HCT116 (cell line): ENCODE measurements at regions not wholly inside any gene's neighbourhood (a gene's known extent, or its start where the extent isn't known, plus 50 kb on each side); places are given as distances from the start of the nearest gene placed in this dataset.

ENCODE experiments used
- EZH2 ChIP-seq: fragments of 200-600 bp; sonication (generic); IDR thresholded peaks from 2 replicates; pipeline ENCODE4 v1.6.1; 2017; ENCODE audit warnings: antibody characterized with exemption, mixed run types
- POLR2A ChIP-seq: IDR thresholded peaks from 2 replicates; pipeline ENCODE4 v1.7.0; 2011; ENCODE audit warnings: borderline replicate concordance; ENCODE audit not compliant: insufficient read depth, insufficient read length; ENCODE audit errors: extremely low read depth
- TF ChIP-seq, protein P1 (sequence below), 3 experiments: fragments of 200-600 bp in 1 of 3; sonication (generic) in 1 of 3; IDR thresholded peaks in 2 of 3; conservative IDR thresholded peaks in 1 of 3; 2 replicates each; pipeline ENCODE4 v1.5.1; 2012 to 2017; ENCODE audit warnings: low read depth in 2 of 3, low read length in 2 of 3, antibody characterized with exemption in 1 of 3, borderline replicate concordance in 1 of 3, control low read depth in 1 of 3, mild to moderate bottlenecking in 1 of 3, mixed read lengths in 1 of 3, mixed run types in 1 of 3, moderate library complexity in 1 of 3; ENCODE audit not compliant: insufficient read depth in 1 of 3

DNA sequence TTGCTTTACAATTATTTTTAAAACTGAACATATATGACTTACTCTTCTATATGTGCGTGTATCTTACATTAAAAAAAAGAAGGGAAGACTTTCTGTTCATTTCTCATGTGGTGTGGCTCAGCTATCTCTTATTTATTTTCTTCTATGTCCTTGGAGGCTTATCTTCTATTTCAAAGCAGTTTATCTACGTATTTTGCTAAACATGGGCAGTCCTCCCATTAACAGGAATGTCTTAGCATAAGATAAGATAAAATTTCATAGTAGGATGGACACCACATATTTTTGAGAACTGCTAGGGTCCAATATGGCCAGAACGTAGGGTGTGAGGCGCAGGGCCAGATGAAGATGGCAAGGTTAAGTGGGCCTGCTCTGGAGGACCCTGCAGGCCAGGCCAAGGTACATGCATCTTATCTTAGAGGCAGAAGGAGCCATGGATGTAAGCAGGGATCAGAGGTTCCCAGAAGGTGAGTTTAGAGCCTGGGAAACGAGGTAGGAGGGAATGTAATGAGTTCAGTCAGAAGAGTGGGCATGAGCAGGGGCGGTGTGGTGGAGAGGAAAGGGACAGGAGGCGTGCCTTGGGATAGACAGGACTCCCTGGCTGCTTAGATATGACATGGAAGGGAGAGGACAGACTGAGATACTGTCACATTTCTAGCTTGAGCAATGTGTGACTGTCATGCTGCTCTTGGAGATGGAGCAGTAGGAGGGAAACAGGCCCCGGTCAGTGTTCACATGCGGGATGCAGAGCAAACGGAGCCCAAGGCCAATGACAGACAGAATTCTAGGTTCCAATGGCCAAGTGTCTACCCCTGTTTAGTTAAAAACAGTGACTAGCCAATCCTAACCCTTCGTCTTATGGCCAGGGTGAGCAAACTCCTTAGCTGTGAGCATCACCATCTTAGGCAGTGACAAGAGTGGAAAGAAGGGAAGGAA lies 68.6 kb upstream of the MEDAG start:
- no peak for TF ChIP-seq POLR2A
- TF ChIP-seq, protein P1, sequence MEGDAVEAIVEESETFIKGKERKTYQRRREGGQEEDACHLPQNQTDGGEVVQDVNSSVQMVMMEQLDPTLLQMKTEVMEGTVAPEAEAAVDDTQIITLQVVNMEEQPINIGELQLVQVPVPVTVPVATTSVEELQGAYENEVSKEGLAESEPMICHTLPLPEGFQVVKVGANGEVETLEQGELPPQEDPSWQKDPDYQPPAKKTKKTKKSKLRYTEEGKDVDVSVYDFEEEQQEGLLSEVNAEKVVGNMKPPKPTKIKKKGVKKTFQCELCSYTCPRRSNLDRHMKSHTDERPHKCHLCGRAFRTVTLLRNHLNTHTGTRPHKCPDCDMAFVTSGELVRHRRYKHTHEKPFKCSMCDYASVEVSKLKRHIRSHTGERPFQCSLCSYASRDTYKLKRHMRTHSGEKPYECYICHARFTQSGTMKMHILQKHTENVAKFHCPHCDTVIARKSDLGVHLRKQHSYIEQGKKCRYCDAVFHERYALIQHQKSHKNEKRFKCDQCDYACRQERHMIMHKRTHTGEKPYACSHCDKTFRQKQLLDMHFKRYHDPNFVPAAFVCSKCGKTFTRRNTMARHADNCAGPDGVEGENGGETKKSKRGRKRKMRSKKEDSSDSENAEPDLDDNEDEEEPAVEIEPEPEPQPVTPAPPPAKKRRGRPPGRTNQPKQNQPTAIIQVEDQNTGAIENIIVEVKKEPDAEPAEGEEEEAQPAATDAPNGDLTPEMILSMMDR (IDR thresholded peaks at IDR 0.05 in 2 of 3, conservative IDR thresholded peaks at IDR 0.05 in 1 of 3; ENCODE audit: borderline replicate concordance in 1 of 3, insufficient read depth in 1 of 3, low read depth in 2 of 3, low read length in 2 of 3) = no peak
- TF ChIP-seq EZH2 = no peak
